ENCODE measurements at regions not wholly inside any gene's neighbourhood (a gene's known extent, or its start where the extent isn't known, plus 50 kb on each side); places are given as distances from the start of the nearest gene placed in this dataset.

- TF ChIP-seq POLR2A (IDR thresholded peaks at IDR 0.05), result no peak
- TF ChIP-seq, protein P1, sequence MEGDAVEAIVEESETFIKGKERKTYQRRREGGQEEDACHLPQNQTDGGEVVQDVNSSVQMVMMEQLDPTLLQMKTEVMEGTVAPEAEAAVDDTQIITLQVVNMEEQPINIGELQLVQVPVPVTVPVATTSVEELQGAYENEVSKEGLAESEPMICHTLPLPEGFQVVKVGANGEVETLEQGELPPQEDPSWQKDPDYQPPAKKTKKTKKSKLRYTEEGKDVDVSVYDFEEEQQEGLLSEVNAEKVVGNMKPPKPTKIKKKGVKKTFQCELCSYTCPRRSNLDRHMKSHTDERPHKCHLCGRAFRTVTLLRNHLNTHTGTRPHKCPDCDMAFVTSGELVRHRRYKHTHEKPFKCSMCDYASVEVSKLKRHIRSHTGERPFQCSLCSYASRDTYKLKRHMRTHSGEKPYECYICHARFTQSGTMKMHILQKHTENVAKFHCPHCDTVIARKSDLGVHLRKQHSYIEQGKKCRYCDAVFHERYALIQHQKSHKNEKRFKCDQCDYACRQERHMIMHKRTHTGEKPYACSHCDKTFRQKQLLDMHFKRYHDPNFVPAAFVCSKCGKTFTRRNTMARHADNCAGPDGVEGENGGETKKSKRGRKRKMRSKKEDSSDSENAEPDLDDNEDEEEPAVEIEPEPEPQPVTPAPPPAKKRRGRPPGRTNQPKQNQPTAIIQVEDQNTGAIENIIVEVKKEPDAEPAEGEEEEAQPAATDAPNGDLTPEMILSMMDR (IDR thresholded peaks at IDR 0.05), result no peak
Measured at GRCh38 chr1:25004355-25004754, 74.3 kb upstream of the RUNX3 start.

All from thyroid gland (tissue), 4 donors.